HG02588 (cell line): ENCODE measurements at regions not wholly inside any gene's neighbourhood (a gene's known extent, or its start where the extent isn't known, plus 50 kb on each side); places are given as distances from the start of the nearest gene placed in this dataset.

Experiments
- ATAC-seq: cut with Tn5 transposase; IDR thresholded peaks from one replicate; pipeline ENCODE4 v1.9.1; 2021; ENCODE audit warnings: mild to moderate bottlenecking, moderate library complexity; ENCODE audit not compliant: unreplicated experiment

DNA sequence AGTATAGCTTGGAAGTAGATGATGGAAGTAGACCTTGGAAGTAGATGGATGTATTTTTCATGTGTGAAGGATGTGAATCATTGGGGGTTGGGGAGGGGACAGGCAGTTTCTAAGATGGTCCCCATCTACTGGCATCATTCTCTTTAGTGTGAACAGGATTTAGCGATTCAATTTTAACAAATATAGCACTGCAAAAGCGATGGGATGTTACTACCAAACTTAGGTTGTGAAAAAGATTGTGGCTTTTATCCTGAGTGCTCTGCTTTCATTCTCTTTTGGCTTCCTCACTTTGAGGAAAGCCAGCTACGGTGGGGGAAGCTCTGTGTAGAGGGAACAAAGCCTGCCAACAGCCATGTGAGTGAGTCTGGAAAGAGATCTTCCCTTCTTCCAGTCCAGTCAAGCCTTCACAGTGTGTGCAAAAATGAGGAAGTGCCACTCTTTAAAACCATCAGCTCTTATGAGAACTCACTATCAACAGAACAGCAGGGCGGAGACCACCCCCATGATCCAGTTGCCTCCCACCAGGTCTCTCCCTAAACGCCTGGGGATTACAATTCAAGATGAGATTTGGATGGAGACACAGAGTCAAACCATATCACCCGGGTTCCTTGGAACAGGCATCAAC is 441.4 kb downstream of the SH3GL2 start:
- ATAC-seq: no peak

DNA sequence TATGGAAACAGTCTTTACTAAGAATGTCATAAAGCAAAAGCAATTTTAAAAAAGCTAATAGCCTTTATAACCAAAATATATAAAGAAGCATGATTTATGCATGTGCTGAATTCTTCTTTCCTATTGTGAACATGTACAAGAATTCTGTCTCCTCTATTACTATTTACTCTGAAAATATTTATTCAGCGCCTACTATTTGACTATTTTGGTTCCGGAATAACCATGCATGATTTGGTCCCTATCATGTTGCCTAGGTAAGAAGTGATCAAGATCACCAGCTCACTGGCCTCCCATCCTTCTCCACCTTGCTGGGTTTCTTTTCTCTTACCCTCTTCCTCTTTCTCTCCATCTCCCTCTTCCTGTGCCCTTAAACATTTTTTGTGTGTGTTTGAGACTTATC is 443.8 kb downstream of the SH3GL2 start:
- no peak for ATAC-seq

DNA sequence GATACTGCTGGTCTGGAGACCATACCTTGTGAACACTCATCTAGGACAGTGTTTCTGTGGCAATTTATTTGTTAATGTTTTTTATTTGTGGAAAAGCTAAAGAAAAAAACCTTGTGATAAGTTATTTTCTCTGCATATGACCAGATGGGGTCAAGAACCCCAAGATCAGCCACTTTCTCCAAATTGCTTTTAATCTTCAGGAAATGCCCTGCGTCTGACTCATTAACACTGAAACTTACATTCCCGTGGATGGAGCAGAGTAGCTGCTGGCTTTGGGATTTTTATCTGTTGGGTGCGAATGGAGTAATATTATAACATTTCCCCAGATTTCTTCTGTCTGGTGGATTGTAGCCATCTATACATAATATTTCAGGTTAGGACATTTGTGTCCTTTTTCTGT is 444.5 kb downstream of the SH3GL2 start:
- ATAC-seq: no peak

DNA sequence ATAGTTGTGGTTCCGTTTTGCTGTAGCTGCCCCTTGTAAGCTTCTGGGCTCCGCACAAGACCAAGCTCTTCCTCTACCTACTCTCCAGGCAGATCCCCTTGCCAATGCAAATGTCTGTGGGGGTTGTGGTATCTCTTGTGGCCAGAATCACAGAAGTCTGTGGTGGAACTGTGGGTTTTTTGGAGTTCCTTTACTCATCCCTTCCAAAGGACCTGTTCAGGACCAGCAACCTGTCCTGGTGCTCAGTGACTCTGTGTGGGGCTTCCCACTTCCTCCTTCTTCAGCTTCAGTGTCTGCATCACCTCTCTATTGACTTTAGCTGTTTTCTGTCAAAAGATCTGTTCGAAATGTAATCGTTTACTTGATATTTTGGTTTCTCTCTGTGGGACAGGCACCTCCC is 441.3 kb upstream of the ADAMTSL1 start:
- ATAC-seq: no peak

DNA sequence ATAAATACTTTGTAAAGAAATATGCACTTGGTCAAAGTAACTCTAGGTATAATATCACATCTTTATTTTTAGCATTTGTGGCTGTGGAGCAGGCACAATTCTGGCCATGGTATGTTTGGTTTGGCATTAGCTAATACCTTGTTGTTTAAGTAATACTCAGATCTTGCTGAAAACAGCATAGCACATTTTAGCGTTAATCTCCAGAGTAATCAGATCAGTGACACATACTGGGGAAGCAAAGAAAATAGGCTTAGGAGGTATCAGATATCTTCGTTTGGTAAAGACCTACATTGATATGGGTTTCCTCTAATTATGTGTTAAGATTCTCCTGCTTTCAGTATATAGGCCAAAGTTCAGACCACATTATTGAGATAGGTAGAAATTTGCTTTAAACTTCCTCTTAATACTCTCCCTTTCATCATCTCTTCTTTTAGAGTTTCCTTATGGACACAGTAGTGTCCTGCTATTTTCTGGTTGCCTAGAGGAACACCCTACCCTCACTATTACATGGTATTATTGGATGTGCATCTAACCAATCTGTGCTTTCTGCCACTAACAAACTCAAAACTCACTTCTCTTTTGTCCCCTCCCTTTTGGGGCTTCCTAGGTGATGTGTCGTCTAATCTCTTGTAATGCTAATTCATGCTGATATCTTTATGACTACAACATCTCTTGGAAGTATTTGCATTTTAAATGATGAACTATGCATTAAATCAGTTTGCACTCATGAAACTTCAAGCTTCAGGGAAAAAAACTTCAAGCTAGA is 437.3 kb upstream of the ADAMTSL1 start:
- no peak for ATAC-seq

DNA sequence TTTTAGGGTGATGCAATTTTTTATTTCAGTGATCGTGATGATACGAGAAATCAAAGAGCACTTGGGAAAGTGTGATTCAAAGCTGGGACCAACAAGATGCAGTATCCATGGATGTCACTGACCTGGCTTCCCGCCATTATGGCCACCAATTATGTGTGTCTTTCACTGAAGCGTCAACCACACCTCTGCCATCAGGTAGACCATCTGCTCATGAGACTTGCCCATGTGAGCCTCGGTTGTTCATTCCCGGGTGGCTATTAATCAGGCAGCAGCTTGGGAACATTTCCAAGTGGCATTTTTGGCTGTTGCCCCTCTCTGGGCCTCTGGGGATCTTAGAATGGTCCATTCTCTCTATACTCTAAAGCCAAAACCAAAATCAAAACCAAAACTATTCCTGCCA is 436.0 kb upstream of the ADAMTSL1 start:
- no peak for ATAC-seq

DNA sequence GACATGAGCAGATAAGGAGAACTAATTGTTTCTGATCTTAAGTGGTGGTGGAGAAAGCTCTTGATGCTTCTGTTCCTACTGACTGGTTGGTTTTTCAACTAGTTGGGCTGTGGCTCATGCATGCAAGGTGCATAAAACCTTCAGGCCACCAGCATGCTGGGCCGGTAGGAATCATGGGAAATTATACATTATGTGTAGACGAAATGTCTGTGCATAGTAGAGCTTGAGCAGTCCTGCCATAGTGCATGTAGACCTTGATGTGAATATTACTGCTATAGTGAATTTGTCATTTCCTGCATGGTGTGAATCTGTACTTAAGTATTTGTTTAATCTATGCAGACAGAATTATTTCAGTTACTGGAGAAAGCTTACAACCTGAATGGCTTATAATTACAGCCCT is 433.6 kb upstream of the ADAMTSL1 start:
- no peak for ATAC-seq

DNA sequence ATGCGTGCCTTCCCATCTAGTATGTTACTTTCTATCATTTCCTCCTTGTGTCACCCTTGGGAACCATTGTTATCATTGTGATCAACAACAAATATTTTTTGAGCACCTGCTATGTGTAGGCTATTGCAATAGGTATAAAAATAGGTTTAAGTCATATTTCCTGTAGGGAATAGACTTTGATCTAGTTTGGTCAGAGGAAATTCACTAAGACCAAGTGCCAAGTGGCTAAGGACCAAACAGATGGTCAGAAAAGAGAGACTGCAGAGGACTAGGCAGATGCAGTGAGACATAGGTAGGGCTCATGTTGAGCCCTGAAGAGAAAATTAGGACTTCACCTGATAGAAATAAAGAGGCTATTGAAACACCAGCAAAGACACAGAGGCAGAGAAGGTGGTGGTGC is 430.0 kb upstream of the ADAMTSL1 start:
- ATAC-seq: no peak

DNA sequence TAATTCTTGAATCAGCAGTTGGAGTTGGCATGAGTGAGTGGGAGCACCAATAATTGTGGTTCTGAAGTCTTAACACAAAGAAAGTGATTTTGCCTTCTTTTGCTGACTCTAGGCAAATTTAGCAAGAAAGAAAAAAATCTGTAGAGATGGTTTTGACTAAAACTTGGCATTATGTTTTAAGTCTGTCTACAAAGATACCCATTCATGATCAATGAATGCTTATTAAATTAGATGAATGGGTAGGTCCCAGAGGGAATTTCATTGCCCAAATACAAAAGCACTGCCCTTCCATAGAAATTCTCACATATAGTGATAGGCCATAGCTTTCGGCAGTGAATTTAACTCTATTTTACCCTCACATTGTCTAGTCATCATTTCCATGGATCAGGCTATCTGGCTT is 428.6 kb upstream of the ADAMTSL1 start:
- no peak for ATAC-seq

DNA sequence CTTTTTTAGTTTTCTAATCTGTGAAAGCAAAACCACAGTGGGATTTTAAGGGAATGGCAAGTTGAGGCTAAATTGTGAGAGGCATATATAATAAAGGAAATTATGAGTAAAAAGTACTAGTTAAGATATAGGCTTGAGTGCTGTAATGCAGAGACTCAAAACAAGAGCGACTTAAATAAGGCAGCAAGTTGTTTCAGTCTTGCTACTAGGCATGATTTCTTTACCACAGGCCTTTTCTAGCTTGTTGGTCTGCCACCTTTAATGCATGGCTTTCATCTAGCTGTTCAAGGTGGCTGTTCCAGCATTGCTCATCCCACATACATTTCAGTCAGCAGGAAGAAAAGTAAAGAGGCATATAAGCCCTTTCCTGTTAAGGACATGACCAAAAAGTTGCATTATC is 427.9 kb upstream of the ADAMTSL1 start:
- ATAC-seq: no peak

DNA sequence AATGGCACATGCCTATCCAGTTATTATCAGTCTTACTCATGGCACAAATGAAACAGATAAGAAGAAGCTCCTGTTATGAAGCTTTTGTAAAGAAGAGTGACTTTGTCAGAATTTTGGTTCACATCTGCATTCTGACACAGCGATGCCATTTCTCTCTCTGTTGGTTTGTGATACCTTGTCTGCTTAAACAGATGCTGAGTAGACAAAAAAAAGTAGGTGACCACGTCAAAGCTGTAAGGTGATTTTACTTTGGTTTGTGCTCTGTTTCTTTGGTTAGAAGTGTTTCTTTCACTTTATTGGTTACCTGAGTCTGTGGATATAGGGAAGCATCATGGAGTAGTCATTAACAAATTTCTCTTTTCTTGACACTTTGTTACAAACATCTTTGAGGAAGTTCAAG is 422.3 kb upstream of the ADAMTSL1 start:
- no peak for ATAC-seq

DNA sequence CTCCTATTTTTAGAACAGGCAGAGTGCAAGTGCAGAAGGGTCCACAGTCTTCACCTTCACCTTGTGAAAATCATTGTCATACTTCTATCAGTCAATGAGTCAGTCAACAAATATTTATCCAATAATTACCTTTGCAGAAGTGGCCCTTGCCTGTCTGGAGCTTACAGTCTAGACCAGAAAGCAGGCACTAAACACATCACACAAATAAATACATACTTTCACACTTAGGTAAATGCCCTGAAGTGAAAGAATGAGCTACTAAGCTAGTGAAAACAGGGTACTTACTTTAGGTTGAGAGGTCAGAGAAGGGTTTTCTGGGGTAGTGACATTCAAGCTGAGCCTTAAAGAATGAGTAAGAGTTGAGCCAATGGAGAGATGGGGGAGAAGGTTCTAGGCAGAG is 421.9 kb upstream of the ADAMTSL1 start:
- no peak for ATAC-seq

DNA sequence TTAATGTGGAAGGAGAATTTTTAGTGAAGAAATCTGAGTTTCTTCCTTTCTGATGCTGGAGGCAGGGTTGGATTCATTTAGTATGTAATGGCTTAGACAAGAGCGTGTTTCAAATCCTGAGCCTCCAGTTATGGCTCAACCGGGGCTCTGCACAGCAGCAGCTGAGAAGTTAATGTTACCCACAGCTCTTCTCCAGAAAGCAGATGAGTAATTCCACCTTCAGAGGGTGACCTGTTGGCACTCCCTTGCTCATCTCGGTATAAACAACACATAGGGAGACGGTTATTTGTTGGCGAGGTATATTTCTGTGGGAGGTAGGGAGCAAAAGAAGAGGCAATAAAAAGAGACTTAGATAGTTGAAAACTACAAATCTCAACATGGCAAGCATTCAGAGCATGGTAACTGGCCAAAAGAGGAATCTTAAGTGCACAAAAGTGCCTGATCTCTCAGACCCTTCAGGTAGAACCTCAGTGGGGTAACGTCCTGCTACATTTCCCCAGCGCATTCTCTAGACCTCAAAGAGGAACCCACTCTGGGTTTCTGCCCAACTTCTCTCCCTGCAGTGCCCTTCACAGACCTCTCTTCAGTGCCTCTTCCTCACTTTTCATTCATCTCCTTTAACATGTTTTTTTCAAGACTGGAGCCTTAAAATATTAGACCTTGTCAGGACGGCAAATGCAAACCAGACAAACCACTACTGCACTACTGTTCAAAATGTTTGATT is 417.5 kb upstream of the ADAMTSL1 start:
- no peak for ATAC-seq

DNA sequence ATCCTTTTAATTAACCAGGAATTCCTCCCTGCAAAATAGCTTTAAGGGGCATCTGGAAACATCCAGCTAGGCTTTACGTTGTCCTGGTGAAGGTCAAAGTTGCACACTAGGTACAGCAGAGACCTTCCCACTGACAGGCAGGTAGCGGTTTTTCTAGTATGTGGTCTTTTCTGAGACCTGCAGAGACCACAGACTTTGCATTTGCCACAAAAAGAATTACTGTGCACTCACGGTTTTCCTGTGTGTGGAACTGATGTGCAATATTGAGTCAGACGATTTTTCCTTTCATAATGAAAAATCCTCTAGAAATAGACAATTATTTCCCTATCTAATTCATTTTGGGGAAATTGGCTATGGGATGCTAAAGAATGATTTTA is 417.0 kb upstream of the ADAMTSL1 start:
- peak; percentile 94 for ATAC-seq

DNA sequence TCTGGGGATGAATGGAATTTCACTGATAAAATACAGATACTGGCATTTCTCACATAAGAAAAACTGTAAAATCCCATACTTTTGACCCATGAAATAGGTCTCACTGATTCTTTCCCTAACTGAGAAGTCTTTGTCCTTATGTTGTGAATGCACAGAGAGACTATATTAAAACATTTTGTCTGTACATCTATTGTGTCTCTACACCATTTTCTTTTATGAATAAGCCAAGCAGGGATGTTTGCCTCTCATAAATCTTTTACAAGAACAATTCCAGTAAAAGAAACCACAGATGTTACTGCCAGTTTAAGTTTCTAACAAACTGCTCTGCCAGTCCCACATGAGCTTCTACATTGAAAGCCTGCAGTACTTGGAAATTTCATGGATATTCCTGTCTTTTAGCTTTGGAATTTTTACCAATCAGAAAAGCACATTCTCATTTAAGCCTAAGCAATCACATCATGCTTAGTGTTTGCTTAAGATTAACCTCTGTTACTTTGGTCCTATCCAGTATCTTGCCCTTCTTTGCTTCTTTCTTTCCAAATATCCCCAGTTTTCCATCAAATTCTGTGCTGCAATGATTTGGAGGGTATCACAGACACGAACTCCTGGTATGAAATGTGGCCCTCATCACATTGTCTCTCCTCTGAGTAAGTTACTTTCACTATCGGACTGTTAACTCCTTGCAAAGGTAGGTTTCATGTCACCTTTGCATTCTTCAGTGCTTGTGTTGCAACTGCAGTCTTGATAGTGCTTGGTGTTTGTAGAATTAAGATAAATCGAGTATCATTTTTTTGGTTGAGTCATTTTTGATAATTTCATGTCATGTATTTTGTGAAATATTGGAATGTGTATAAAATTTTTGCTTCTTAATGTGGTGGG is 415.1 kb upstream of the ADAMTSL1 start:
- no peak for ATAC-seq

DNA sequence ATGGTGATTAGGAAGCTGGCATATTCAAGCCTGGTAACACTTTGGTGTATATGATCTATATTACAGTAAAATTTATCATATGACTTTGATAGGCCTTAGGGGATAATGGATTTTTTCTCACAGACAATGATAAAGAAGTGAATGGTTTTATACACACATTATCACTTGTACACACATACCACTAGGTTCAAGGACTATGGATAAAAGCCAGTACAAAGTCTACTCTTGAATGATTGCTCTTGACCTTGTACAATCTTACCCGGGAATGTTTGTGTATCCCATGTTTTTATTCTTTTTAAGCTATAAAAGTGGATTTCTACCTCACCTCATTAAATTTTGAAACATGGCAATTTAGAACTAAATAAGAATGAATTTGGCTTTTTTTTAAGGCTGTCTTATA is 414.5 kb upstream of the ADAMTSL1 start:
- no peak for ATAC-seq

DNA sequence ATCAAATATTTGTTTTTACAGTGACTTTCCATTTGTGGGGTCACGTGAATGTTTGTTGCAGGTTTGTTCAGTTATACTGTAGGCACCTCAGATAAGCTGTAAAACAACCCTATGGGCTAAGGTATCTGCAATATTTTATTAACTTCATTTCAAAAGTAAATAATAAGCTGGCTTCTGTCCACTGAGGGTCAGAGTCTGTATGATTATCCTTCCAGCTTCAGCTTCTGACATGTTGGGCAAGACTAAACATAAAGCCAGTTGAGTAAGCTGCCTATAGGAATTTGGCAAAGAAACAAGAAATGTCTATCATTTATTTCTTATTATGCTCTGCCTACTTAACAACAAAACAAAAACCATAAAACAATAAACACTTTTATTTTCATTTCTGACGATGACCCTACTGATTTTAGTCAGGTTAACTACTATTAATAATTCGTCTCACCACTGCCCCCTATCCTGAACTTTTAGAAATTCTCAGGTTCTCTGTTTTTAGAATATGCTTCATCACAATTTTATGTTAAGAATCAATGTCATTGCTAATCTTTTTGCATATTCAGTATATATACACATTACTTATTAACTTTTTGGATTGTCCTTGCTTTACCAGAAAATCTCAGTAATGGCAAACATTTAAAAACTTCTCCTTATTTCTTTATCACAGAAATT is 413.6 kb upstream of the ADAMTSL1 start:
- no peak for ATAC-seq

DNA sequence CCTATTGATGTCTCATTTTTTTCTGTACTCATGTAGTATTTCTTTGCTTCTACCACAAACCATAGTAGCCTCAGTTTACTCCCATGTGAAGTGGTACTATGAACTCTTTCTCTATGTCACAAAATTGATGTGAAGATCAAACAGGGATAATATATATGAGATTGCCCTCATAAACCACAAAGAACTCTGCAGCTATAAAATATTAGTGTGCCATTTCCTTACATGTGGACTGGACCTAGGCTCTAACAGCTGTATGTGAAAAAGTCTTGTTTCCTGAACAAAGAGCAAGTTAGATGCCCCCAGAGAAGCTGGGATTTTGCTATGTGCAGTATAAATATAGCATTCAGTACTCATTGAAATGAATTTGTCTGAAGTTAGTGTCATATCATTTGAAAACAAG is 412.6 kb upstream of the ADAMTSL1 start:
- ATAC-seq: no peak

DNA sequence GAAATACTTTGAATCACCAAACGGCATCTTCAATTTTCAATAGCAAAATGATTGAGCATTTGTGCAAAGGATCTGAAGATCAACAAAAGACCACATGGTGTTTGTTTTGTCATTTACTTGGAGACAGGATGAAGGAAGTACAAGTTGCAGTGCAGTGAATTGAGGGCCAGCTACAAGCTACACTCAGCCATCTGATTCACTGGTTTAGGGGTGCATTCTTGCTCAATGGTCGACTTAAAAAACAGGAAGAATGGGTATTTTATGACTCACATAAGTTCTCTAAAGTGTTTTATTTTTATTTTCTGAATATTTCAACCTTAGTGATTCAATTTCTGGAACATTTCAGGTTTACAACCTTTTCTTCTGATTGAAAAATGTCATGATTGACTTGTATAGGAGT is 412.1 kb upstream of the ADAMTSL1 start:
- no peak for ATAC-seq

DNA sequence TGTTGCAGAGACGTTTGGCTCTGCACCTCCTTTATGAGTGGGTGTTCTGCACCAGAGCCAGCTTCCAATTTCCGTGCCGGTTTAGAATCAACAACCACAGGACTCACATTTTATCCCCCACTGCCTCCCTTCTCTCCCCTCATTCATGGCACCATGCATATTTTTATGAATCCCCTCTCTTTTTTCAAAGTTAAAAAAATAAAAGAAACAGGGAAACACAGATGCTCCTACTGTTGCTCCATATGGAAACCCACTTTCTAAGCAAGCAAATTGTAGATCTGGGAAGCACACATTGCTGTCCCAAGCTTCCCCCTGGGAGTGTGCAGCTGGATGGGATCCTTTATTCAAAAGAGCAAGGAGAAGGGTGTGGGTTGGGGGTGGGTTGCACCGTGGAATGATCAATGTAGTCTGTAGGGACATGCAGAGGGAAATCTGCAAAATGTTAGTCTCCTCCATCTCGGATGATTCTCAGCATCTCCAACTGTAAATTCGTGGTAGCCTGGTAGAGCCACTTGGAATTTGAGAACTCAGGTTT is 410.0 kb upstream of the ADAMTSL1 start:
- no peak for ATAC-seq
